Fibroblast of the aortic adventitia (primary cell): ENCODE measurements at regions not wholly inside any gene's neighbourhood (a gene's known extent, or its start where the extent isn't known, plus 50 kb on each side); places are given as distances from the start of the nearest gene placed in this dataset.
"Not testable (repeated sequence)": the region's sequence is repeated elsewhere in the genome, so short reads cannot be mapped to it uniquely, and the experiment has no call there.

ENCODE experiments used
- DNase-seq: peaks from one replicate; pipeline ENCODE4 v3.0.0-alpha.2; 2010; ENCODE audit warnings: low read depth
- H3K4me3 ChIP-seq: 2 replicates; pipeline ENCODE4 v1.5.1; 2011; ENCODE audit warnings: low read depth, mild to moderate bottlenecking, control low read depth, low read length, moderate library complexity
- CTCF ChIP-seq: IDR thresholded peaks from 2 replicates; pipeline ENCODE4 v1.5.1; 2011; ENCODE audit warnings: mild to moderate bottlenecking, low read length, control low read depth, inconsistent platforms; ENCODE audit not compliant: insufficient read depth

GRCh38 chr2:7653617-7654016 lies 736.4 kb downstream of the RNF144A start:
- H3K4me3 ChIP-seq = no peak overlapping the region
- no peak for DNase-seq
- no peak for TF ChIP-seq CTCF

- DNase-seq = no peak
- no peak for TF ChIP-seq CTCF
- H3K4me3 ChIP-seq = no peak overlapping the region
These were observed 738.4 kb downstream of the RNF144A start for GRCh38 chr2:7655629-7656028.

GRCh38 chr2:7657526-7657925 lies 740.3 kb downstream of the RNF144A start:
- not testable (repeated sequence) for H3K4me3 ChIP-seq, DNase-seq

GRCh38 chr2:7658486-7658885 lies 741.3 kb downstream of the RNF144A start:
- DNase-seq = no peak
- no peak for TF ChIP-seq CTCF
- no peak overlapping the region for H3K4me3 ChIP-seq

GRCh38 chr2:7660816-7661215 lies 743.6 kb downstream of the RNF144A start:
- H3K4me3 ChIP-seq = no peak overlapping the region
- no peak for DNase-seq

GRCh38 chr2:7661502-7661901 lies 744.3 kb downstream of the RNF144A start:
- no peak for DNase-seq
- no peak overlapping the region for H3K4me3 ChIP-seq
- TF ChIP-seq CTCF = no peak

More at GRCh38 chr2:7660816-7661215, 743.6 kb downstream of the RNF144A start:
- TF ChIP-seq CTCF = no peak

GRCh38 chr2:7665880-7666279 lies 748.7 kb downstream of the RNF144A start:
- TF ChIP-seq CTCF = no peak
- no peak overlapping the region for H3K4me3 ChIP-seq
- DNase-seq = no peak
